Kidney capillary endothelial cell (primary cell): ENCODE measurements at regions not wholly inside any gene's neighbourhood (a gene's known extent, or its start where the extent isn't known, plus 50 kb on each side); places are given as distances from the start of the nearest gene placed in this dataset.
"Not testable (repeated sequence)": the region's sequence is repeated elsewhere in the genome, so short reads cannot be mapped to it uniquely, and the experiment has no call there.

Experiments used
- DNase-seq: peaks from one replicate; pipeline ENCODE4 v3.0.0-alpha.2; 2018; ENCODE audit warnings: low spot score

DNA sequence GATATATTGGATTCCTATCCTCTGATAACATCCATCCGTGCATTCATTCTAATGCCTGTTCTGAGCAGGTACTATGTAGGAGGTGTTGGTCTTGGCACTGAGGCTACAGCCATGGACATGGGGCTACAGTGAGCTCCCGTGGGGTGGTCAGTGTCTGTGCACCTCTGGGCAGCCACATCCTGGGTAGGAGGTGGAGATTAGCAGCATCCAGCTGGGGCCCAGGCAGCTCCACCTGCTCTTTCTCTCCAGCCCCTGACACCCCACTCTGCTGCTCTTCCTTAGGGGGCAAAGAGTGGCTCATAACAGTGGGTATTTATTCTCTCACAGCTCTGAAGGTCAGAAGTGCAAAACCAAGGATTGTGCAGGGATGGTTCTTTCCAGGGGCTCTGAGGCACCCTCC is 292.0 kb upstream of the SFSWAP start:
- no peak for DNase-seq

DNA sequence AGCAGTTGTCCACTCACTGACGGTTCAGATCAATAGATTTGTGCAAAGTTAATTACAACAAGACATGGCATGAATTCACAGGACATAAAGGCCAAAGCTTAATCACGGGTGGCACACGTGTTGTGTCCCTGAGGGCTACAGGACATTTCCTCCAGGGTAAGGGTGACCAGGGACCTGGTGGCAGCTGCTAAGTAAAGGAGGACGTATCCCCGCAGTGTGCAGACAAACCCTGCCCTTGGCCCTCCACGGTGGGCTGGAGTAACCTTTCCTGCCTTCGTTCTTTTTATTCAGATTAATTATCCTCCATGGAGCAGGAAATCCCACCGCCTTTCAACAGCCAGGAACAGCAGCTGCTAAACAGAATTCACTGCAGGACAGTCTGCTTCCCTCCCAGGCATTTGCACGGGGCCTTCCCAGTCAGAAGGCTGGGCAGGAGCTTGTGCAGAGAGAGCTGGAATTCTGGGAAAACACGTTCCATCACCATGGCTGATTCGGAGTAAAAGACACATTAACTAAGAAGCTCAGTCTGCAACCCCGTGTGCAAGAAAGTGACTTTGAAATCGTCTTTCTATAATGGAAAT is 289.9 kb upstream of the SFSWAP start:
- no peak for DNase-seq

DNA sequence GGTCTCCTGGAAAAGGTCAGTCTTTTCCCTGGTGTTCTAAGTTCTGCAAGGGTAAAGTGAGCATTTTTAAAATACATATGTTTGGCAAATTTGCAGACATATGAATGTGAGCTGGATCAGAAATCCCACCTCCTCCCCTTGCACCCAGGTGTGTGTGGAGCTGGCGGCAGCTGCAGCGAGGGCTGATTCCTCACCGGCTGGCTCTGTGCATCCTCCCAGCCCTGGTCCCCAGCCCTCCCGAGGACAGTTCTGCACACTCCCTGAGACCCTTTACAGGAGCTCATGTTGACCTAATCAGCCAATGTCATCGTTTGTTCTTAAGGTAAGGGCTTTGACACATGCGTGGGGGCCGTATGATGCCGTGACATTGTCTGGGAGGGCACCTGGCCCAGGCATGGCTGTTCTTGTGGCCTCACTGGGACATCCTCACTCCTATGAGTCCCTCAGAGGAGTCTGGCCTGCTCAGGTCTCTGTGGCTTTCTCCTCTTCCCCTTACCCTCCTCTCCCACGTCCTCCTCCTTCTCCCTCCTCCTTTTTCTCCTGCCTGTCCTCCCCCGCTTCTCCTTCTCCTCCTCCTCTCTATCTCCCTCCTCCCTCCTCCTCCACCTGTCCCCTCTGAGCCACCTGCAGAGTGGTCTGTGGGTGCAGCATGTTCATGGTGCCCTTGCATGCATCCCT is 289.2 kb upstream of the SFSWAP start:
- DNase-seq, result no peak

DNA sequence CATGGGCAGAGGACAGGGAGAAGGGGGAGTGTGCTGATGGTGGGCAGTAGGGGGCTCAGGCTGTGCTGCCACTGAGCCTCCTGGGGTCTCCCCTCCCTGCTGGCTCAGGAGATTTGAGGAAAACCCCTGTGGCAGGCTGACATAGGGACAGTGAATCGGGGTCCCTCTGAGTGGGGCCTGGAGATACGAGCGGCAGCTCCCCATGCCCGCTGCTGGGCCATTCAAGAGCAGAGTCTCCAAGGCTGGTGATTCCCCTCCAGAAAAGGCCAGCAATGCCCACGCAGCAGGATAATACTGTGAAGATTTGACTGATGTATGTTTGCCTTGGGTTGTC is 288.7 kb upstream of the SFSWAP start:
- no peak for DNase-seq

DNA sequence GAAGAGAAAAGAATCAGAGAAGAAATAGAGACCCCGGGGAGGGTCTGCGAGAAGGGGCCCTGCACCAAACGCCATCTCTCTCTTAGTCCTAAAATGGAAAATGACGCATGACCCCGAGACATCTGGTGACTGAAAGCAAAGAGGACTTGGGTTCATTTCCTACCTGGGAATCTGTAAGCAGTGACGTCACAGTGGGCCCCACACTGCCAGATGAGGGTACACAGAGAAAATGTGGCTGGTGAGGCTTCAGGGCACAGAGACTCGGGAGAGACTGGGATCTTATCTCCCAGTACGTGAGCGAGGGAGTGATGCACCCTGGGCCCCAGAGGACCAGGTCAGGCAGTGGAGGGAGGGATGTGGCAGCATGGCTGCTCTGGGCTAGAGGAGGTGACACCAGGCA is 288.1 kb upstream of the SFSWAP start:
- no peak for DNase-seq

DNA sequence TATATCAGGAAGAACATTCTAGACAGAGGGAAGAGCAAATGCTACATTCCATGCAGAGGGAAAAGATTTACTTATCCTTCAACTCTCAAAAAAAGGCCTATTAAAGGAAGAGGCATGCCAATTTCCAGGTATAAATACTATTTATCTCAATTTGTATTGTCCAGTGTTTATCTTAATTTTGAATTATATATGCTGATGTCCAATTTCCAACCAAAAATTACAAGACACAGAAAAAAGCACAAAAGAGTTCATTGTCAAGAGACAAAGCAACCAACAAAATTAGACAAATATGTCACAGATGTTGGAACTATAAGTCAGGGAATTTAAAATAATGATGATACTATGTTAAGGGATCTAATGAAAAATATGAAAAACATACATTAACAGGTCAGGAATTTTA is 286.6 kb upstream of the SFSWAP start:
- DNase-seq, result no peak

DNA sequence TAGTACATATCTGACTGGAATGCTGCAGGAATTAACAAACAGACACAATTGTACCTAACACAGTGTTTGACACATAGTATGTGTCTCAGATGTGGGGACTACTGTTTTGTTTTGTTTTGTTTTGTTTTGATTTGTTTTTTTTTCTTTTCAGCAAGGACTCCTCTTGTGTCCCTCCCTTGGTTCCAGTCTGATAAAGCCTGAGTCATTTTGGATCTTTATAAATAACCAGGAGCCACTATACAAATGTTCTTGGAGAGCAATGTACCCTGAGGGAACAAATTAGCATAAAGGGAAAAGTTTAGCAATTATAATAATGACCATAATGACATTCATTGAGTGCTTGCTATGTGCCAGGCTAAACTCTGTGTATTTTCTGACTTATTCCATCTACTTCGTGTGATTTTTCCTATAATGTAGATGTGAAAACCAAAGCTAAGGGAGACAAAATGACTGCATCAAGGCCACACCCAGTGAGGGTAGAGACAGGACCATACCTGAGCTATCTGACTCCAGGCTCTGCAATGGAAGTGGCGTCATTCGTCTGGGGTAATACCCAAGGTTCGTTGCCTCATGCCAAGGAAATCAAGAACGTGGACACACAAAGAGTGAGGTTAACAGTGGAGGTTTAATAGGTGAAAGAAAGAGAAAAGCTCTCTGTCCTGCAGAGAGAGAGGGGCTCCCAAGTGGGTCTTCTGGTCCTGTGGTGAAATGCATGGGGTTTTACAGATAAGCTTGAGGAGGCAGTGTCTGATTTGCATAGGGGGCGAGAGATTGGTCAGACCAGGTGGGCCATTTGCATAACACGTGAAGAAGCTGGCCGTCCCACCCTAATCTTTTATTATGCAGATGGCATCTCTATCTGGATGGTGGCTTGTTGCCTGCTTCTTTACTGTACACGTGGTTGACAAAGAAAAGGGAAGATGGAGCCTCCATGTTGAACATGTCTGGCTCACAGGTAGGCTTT is 285.5 kb upstream of the SFSWAP start:
- DNase-seq, result no peak

DNA sequence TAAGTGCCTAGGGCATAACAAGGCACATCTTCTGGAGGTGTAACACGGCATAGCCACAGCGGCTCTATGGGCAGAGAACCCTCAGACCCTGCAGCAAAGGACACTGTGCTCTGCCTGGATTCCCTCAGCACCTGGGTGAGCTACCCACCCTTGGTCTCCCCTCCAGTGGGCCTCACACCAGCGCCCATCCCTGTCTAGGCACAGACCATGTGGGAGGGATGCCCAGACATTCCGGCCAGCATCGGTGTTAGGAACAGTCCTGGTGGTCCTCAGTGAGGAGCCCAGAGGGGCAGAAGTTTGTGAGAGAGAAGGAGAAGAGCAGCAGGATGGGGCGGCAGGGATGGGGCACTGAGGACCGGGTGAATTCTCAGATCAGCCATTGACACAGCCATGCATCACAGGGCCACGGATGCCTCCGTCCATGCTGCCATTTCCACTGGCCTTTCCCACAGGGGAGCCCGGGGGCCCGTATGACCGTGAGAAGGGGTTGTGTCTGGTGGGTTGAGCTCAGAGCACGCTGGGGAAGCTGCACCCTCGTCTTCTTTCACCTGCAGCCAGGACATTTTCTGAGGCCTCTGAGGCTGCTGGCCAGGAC is 282.7 kb upstream of the SFSWAP start:
- no peak for DNase-seq

DNA sequence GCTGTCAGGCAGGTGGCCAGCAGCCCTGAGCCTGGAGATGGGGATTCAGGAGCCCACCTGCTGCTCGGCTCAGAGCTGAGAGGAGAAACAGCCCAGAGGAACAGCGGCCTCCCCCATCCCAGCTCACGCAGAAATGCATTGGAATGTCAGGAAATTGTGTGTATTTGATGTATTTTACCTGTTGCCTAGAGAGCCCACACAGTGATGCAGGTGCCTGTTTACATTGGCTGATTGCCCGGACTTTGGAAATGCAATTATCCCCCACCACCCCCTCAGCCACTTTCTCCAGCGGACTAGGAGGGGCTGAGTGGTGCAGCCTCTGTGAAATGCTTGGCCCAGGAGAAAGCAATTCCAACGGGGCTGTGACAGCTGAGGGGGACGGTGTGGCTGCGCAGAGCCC is 281.7 kb upstream of the SFSWAP start:
- not testable (repeated sequence) for DNase-seq

DNA sequence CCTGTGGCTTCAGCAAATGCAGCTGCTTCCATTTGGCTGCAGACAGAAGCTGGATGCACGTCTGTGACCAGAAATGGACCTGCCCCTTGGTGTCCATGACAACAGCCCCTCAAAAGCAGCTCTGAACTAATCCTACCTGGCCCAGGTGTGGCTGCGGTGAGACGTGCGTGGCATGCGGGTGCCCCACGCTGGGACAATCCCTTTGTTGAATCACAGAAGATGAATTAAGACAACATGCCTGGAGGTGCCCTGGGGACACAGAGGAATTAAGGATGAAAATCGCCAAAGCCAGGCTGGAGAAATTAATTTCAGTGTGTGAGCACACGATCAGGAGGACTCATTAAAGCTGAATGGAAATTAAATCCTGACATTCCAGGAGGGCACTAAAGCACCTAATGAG is 281.2 kb upstream of the SFSWAP start:
- DNase-seq, result not testable (repeated sequence)

DNA sequence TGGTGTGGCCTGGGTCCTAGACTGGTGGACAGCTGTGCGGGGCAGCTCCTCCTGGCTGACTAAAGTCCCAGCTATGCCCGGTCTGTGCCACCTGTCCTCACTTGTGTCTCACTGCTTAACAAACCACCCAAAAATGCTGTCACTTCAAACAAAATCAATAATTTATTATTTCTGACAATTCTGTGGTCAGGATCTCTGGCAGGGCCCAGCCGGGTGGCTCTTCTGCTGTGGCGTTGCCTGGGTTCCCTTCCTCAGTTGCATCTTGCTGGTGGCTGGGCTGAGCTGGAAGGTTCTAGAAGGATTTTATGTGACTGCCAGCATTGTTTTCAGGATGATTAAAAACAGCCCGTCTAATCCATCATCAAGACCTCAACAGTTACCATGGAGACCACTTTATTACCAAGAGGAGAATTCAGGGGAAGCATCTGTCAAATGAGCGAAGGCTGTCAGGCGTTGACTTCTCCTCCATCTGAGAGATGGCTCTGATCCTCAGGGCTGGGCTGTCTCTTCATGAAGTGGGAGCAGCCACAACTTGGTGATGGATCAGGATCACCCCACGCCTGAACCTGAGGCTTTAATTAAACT is 280.6 kb upstream of the SFSWAP start:
- no peak for DNase-seq

DNA sequence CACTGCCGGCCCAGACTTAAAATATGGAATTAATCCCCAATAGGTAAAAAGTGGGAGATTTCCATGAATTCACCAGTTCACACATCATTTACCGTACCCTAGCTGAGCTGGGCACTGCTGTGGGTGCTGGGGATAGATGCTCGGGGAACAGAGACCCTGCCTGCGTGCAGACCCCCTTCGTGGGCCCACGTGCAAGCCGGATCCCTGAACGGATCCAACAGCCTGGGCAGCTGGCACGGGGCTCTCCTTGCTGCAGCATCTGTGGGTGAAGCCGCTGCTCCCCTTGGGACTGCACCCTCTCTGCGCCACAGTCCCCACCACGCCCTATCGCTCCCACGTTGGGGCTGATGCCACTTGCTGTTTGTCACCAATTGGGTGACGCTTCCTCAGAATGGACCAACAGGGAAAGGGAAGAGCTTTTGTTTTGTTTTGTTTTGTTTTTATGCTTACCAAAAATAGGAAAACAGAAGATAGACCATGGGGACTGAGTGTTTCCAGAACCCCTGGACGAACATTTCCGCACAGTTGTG is 279.7 kb upstream of the SFSWAP start:
- DNase-seq, result not testable (repeated sequence)

DNA sequence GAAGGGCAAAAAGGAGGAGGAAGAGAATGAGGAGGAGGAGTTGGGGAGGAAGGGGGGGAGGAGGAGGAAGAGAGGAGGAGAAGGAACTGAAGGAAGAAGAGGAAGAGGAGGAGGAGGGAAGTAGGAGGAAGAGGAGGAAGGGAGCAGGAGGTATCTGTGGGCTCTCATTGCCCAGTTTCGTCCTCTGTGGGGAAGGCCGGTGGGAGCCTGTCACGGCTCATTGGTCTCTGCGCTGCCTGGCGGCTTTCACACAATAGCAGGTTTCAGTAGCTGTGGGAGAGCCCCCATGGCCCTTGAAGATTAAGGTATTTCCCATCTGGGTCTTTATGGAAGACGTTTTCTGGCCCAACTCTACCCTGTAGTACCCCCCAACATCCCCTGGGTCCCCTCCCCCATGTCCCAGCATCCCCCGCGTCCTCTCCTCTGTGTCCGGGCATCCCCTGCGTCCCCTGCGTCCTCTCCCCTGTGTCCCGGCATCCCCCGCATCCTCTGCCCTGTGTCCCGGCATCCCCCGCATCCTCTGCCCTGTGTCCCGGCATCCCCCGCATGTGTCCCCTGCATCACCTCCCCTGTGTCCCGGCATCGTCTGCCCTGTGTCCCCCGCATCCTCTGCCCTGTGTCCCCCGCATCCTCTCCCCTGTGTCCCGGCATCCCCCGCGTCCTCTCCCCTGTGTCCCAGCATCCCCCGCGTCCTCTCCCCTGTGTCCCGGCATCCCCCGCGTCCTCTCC is 278.2 kb upstream of the SFSWAP start:
- DNase-seq, result no peak

DNA sequence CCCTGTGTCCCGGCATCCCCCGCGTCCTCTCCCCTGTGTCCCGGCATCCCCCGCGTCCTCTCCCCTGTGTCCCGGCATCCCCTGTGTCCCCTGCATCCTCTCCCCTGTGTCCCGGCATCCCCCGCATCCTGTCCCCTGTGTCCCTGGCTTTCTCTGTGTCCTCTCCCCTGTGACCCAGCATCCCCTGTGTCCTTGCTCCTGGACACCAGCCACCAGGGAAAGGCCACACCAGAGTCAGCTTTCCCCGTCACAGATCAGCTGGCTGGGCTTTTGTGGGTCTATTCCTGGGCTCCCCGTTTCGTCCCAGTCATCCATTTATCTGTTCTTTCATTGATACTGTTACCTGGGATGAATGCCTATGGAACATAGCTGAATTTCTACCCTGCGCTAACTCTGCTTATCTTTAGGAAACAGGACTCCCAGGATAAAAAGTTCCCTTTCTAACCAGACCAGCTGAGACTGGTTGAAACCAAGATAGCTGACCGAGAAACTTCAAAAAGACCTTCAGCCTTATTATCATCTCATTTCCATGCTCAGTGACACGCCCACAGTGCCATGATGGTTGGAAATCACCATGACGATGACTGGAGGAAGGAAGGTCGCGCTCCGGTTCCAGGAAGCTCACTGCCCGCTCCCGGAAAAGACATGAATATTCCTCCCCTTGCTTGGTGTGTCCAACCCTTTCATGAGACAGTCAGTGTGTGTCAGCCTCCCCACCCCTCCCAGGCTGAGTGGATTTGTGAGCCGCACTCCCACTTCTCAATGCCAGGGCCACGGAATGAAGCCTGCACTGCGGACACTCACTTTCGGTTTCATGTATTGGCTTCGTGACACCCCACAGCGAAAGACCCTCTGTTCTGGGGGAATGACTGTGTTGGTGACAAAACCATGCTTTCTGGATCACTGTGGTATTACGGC is 276.4 kb upstream of the SFSWAP start:
- DNase-seq, result peak; percentile 76

DNA sequence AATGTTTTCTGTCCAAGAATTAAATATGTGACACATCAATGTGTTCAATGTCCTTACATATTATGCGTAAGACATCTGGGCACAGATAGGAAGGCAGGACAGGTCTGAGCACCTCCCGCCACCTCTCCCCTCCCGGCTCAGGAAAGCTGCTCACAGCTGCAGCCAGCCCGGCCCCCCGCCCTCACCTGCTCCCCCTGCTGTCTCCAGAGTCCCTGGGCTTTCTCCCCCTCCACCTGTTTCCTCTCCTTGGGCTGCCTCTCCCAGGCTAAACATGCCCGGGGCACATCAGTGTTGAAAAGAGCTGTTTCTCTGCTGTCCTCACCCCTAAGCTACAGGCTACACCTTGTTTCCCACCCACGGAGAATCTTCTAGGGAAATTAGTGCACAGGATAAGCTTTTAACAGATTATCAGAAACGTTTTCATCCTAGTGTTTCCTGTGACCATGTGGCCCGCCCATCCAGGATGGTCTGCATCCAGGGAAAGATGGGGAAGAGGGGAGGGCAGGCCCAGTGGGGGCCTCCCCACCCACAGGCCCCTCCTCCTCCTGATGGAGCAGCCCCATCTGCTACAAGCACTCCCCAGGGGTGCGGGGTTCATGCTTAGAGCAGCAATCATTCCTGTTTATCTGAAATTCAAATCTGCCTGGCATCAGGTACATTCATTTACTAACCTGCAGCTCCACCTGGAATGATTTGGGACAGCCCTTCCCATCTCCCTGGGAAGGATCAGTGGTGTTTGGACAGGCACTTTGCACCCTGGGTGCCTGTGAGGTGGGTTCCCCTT is 273.8 kb upstream of the SFSWAP start:
- no peak for DNase-seq

DNA sequence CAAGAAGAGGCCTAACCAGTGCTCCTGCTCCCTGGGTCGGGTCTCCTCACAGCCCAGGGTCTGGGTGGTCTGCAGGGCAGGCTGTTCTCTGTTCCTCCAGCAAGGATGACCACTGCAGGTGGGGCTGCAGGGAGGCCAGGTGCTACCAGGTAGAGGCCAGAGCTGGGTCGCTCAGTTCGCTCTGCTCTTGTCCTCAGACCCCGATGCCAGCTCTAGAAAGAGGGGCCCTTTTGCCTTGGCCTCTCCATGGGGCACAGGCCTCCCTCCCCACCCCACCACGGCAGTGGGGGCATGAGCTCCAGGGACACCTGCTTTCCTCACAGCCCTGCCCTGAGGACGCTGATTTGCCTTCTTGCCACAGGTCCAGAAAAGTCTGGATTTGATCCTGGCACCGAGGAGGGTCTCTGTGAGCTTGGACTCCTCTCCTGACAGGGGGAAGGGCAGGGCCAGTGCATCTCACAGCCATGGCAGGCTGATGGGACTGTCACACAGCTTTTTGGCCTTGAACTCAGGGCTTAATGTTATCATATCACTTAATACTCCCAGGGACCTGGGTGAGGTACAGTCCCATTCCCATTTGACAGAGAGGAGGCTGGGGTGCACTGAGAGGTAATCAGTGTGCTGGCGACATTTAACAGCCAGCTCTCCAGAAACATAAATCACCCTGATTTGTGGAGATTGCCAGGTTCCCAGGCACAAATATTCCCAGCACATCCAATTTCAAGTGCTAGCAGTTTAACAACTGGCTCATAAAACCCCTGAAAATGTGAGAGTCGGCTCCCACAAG is 273.0 kb upstream of the SFSWAP start:
- DNase-seq, result no peak

DNA sequence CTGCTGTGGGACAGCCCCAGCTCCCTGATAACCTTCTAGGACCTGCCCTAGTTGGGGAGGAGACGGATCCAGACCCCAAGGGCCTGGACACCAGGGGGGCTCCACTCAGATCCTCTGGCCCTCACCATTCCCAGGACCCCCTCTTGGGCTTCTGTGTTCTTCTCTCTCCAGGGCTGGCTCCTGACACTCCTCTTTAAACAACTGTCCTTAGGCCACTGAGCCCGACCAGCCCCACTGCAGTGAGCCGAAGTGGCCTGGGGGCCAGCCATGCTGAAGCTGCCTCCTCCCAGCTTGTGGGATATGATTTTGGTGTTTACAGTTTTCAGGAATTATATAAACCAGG is 272.4 kb upstream of the SFSWAP start:
- DNase-seq, result not testable (repeated sequence)

DNA sequence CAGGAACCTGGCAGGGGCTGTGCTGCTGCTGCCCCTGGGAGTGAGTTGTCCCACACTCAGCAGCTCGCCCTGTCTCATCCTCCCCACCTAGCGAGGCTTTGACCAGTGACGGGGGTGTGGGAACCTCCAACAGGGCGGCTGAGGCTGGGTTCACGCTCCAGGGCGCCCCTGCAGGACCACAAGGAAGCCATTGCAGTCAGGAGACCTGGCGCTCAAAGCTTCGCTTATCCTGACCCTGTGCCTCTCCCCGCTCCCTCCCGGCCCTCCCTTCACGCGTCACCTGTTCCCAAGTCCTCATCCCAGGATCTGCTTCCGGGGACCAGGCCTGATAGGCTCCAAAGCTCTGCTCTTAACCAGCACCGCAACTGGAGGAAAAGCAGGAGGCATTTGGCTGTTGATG is 272.0 kb upstream of the SFSWAP start:
- DNase-seq, result no peak

DNA sequence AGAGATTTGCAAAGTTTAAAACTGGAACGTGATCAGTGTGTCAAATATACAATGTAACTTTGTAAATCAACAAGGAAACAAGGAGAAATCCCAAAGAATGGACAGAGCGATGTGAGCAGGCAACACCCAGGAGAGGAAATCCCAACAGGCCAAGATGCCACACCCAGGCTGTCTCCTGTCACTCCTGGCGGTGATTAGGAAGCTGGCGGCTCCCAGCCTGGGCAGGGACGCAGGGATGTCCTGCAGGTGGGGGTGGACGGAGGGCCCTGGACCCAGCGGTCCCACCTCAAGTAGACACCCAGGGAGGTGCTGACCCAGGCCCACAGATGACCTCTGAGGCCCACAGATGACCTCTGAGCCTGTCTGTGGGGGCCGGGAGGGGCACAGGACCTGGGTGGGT is 271.1 kb upstream of the SFSWAP start:
- DNase-seq, result not testable (repeated sequence)
